PC-9 (cell line): ENCODE measurements at regions not wholly inside any gene's neighbourhood (a gene's known extent, or its start where the extent isn't known, plus 50 kb on each side); places are given as distances from the start of the nearest gene placed in this dataset.

ENCODE experiments used
- BruUV-seq: library from RNA; stranded (reverse); fragments of 400-500 nt; replicated peaks from 2 replicates; lab custom pipeline; 2021; lab: Mats Ljungman, UMichigan
- CTCF ChIA-PET: fragments of 300-600 bp; sonication (Branson Sonifier 250); formaldehyde crosslinking; loops from one replicate; lab custom pipeline; 2022; ENCODE audit warnings: antibody characterized with exemption; lab: Charles Lee
- POLR2A ChIA-PET: fragments of 300-600 bp; sonication (Branson Sonifier 250); formaldehyde crosslinking; loops from one replicate; lab custom pipeline; 2022; ENCODE audit warnings: antibody characterized with exemption; ENCODE audit not compliant: unreplicated experiment; lab: Charles Lee
- DNase-seq, 2 experiments: peaks; one replicate each; pipeline versions ENCODE4 v3.0.0 to v3.0.0-alpha.2; 2015 to 2022; ENCODE audit warnings: mixed read lengths in 1 of 2
- H2AFZ ChIP-seq: fragments of 200-600 bp; sonication (generic); 2 replicates; pipeline ENCODE4 v1.8.1; 2017; ENCODE audit warnings: antibody characterized with exemption
- H3F3A ChIP-seq: fragments of 200-600 bp; sonication (generic); 2 replicates; pipeline ENCODE4 v1.8.1; 2017; ENCODE audit warnings: antibody characterized with exemption, mild to moderate bottlenecking, low read depth; ENCODE audit not compliant: insufficient read depth
- H3K27ac ChIP-seq: fragments of 200-600 bp; sonication (generic); 2 replicates; pipeline ENCODE4 v1.6.1; 2016; ENCODE audit warnings: mixed run types
- H3K27me3 ChIP-seq: fragments of 200-600 bp; sonication (generic); 2 replicates; pipeline ENCODE4 v1.6.1; 2016; ENCODE audit warnings: low read depth, mixed run types; ENCODE audit not compliant: insufficient read depth
- H3K36me3 ChIP-seq: fragments of 200-600 bp; sonication (generic); 2 replicates; pipeline ENCODE4 v1.6.1; 2016; ENCODE audit warnings: low read depth, mixed run types
- H3K4me1 ChIP-seq: fragments of 200-600 bp; sonication (generic); replicated peaks from 2 replicates; pipeline ENCODE4 v1.6.1; 2016; ENCODE audit warnings: mixed run types; ENCODE audit not compliant: insufficient read depth
- H3K4me2 ChIP-seq: fragments of 200-600 bp; sonication (generic); 2 replicates; pipeline ENCODE4 v1.6.1; 2017; ENCODE audit warnings: mixed run types
- H3K4me3 ChIP-seq: fragments of 200-600 bp; sonication (generic); 2 replicates; pipeline ENCODE4 v1.6.1; 2016; ENCODE audit warnings: mixed run types
- H3K79me2 ChIP-seq: fragments of 200-600 bp; sonication (generic); 2 replicates; pipeline ENCODE4 v1.6.1; 2017; ENCODE audit warnings: low read depth, mixed run types
- H3K9me2 ChIP-seq: fragments of 200-600 bp; sonication (generic); 2 replicates; pipeline ENCODE4 v1.8.1; 2017; ENCODE audit warnings: mild to moderate bottlenecking; ENCODE audit not compliant: insufficient read depth
- H3K9me3 ChIP-seq: fragments of 200-600 bp; sonication (generic); 2 replicates; pipeline ENCODE4 v1.8.1; 2016; ENCODE audit warnings: low read depth; ENCODE audit not compliant: insufficient read depth
- H4K20me1 ChIP-seq: fragments of 200-600 bp; sonication (generic); 2 replicates; pipeline ENCODE4 v1.8.1; 2017; ENCODE audit not compliant: insufficient read depth
- EZH2 ChIP-seq: fragments of 200-600 bp; sonication (generic); IDR thresholded peaks from 2 replicates; pipeline ENCODE4 v1.8.0; 2017; ENCODE audit warnings: antibody characterized with exemption, low read depth
- intact Hi-C: fragments of 100-400 bp; cut with micrococcal nuclease; formaldehyde crosslinking; loops from one replicate; pipeline ENCODE4 v1.10.0; 2022; ENCODE audit not compliant: unreplicated experiment
- TF ChIP-seq, protein P1 (sequence below): fragments of 200-600 bp; sonication (generic); conservative IDR thresholded peaks from 2 replicates; pipeline ENCODE4 v1.6.1; 2017; ENCODE audit warnings: mixed run types, antibody characterized with exemption, mild to moderate bottlenecking, moderate library complexity

GRCh38 chr4:32735856-32736590 is 2015.9 kb downstream of the PCDH7 start:
- BruUV-seq = no TSS peak
- H3K4me2 ChIP-seq = no peak overlapping the region
- DNase-seq = no peak
- POLR2A ChIA-PET = no interaction called here
- H3K79me2 ChIP-seq = no peaks in the 10 kb centered on the region
- H3K9me3 ChIP-seq = no peaks in the 10 kb centered on the region
- H3K4me1 ChIP-seq = no peaks in the 10 kb centered on the region
- peak overlapping the region; percentile 55; the same call in 1 of the 2 replicates for H2AFZ ChIP-seq
- H3K27me3 ChIP-seq = no peaks in the 10 kb centered on the region
- TF ChIP-seq EZH2 = no peak
- TF ChIP-seq, protein P1, sequence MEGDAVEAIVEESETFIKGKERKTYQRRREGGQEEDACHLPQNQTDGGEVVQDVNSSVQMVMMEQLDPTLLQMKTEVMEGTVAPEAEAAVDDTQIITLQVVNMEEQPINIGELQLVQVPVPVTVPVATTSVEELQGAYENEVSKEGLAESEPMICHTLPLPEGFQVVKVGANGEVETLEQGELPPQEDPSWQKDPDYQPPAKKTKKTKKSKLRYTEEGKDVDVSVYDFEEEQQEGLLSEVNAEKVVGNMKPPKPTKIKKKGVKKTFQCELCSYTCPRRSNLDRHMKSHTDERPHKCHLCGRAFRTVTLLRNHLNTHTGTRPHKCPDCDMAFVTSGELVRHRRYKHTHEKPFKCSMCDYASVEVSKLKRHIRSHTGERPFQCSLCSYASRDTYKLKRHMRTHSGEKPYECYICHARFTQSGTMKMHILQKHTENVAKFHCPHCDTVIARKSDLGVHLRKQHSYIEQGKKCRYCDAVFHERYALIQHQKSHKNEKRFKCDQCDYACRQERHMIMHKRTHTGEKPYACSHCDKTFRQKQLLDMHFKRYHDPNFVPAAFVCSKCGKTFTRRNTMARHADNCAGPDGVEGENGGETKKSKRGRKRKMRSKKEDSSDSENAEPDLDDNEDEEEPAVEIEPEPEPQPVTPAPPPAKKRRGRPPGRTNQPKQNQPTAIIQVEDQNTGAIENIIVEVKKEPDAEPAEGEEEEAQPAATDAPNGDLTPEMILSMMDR = no peak
- H3K4me3 ChIP-seq = no peak overlapping the region
- intact Hi-C loops = no loop called here
- H3F3A ChIP-seq = no peaks in the 10 kb centered on the region
- CTCF ChIA-PET = no interaction called here
- H3K27ac ChIP-seq = no peak overlapping the region
- no peaks in the 10 kb centered on the region for H3K9me2 ChIP-seq
- no peaks in the 10 kb centered on the region for H4K20me1 ChIP-seq
- H3K36me3 ChIP-seq = no peaks in the 10 kb centered on the region

- Histone ChIP-seq H3K4me1 (no peaks in the 10 kb centered on the region), H3K27ac (no peak overlapping the region), H3K27me3 (no peaks in the 10 kb centered on the region), H3K4me2 (no peak overlapping the region), H3F3A (no peaks in the 10 kb centered on the region), H3K9me2 (no peaks in the 10 kb centered on the region), H3K36me3 (no peaks in the 10 kb centered on the region), H3K4me3 (no peak overlapping the region), H3K9me3 (no peaks in the 10 kb centered on the region), H2AFZ (no peak overlapping the region), H4K20me1 (no peaks in the 10 kb centered on the region), H3K79me2 (no peaks in the 10 kb centered on the region)
- POLR2A ChIA-PET = no interaction called here
- TF ChIP-seq, protein P1 = no peak
- no peak for TF ChIP-seq EZH2
- BruUV-seq = no TSS peak
- no peak for DNase-seq
- CTCF ChIA-PET = no interaction called here
- intact Hi-C loops = no loop called here
Observed at GRCh38 chr4:32744211-32744610, 2024.0 kb downstream of the PCDH7 start.

- CTCF ChIA-PET = no interaction called here
- no peaks in the 10 kb centered on the region for H3K27me3 ChIP-seq
- BruUV-seq = no TSS peak
Observed at GRCh38 chr4:32745351-32745750, 2025.2 kb downstream of the PCDH7 start.

More at GRCh38 chr4:32745351-32745750, 2025.2 kb downstream of the PCDH7 start:
- Histone ChIP-seq H3K9me3 (no peaks in the 10 kb centered on the region), H3K27ac (no peak overlapping the region), H3K4me1 (no peaks in the 10 kb centered on the region), H2AFZ (no peak overlapping the region), H3F3A (no peaks in the 10 kb centered on the region), H3K79me2 (no peaks in the 10 kb centered on the region), H3K4me3 (no peak overlapping the region), H3K4me2 (no peak overlapping the region), H3K36me3 (no peaks in the 10 kb centered on the region), H3K9me2 (no peaks in the 10 kb centered on the region), H4K20me1 (no peaks in the 10 kb centered on the region)
- no peak for TF ChIP-seq EZH2
- TF ChIP-seq, protein P1 = no peak
- DNase-seq = no peak
- intact Hi-C loops = no loop called here
- POLR2A ChIA-PET = no interaction called here
